ENCODE measurements at regions not wholly inside any gene's neighbourhood (a gene's known extent, or its start where the extent isn't known, plus 50 kb on each side); places are given as distances from the start of the nearest gene placed in this dataset.

GRCh38 chr4:19329077-19329476 lies 922.6 kb upstream of the SLIT2 start:
- no peak for DNase-seq (ENCODE audit: low read depth in 3 of 3)

GRCh38 chr4:19327364-19327763 lies 924.3 kb upstream of the SLIT2 start:
- no peak for DNase-seq (ENCODE audit: low read depth in 3 of 3)

GRCh38 chr4:19324184-19324583 lies 927.5 kb upstream of the SLIT2 start:
- DNase-seq (ENCODE audit: low read depth in 3 of 3), result no peak

GRCh38 chr4:19319607-19320006 lies 932.1 kb upstream of the SLIT2 start:
- no peak for DNase-seq (ENCODE audit: low read depth in 3 of 3)

GRCh38 chr4:19317377-19317776 lies 934.3 kb upstream of the SLIT2 start:
- no peak for DNase-seq (ENCODE audit: low read depth in 3 of 3)

GRCh38 chr4:19314116-19314515 lies 937.6 kb upstream of the SLIT2 start:
- no peak for DNase-seq (ENCODE audit: low read depth in 3 of 3)

- DNase-seq (ENCODE audit: low read depth in 3 of 3), result no peak
These were observed 942.3 kb upstream of the SLIT2 start for GRCh38 chr4:19309378-19309777.

GRCh38 chr4:19304028-19304427 lies 947.7 kb upstream of the SLIT2 start:
- DNase-seq (ENCODE audit: low read depth in 3 of 3), result no peak

- DNase-seq (ENCODE audit: low read depth in 3 of 3), result no peak
These were observed 950.2 kb upstream of the SLIT2 start for GRCh38 chr4:19301527-19301926.

- no peak for DNase-seq (ENCODE audit: low read depth in 3 of 3)
These were observed 951.5 kb upstream of the SLIT2 start for GRCh38 chr4:19300213-19300612.

- DNase-seq (ENCODE audit: low read depth in 3 of 3), result no peak
These were observed 952.7 kb upstream of the SLIT2 start for GRCh38 chr4:19298998-19299397.

- DNase-seq (ENCODE audit: low read depth in 3 of 3), result no peak
These were observed 957.9 kb upstream of the SLIT2 start for GRCh38 chr4:19293781-19294180.

GRCh38 chr4:19293080-19293479 lies 958.6 kb upstream of the SLIT2 start:
- DNase-seq (ENCODE audit: low read depth in 3 of 3), result no peak

GRCh38 chr4:19286924-19287323 lies 964.8 kb upstream of the SLIT2 start:
- DNase-seq (ENCODE audit: low read depth in 3 of 3), result no peak

- DNase-seq (ENCODE audit: low read depth in 3 of 3), result no peak
These were observed 966.6 kb upstream of the SLIT2 start for GRCh38 chr4:19285146-19285545.

- DNase-seq (ENCODE audit: low read depth in 3 of 3), result no peak
These were observed 973.0 kb upstream of the SLIT2 start for GRCh38 chr4:19278665-19279064.

GRCh38 chr4:19266566-19266965 lies 985.1 kb upstream of the SLIT2 start:
- DNase-seq (ENCODE audit: low read depth in 3 of 3), result no peak

GRCh38 chr4:19262467-19262866 lies 989.2 kb upstream of the SLIT2 start:
- DNase-seq (ENCODE audit: low read depth in 3 of 3), result no peak

- no peak for DNase-seq (ENCODE audit: low read depth in 3 of 3)
These were observed 991.4 kb upstream of the SLIT2 start for GRCh38 chr4:19260346-19260745.

- no peak for DNase-seq (ENCODE audit: low read depth in 3 of 3)
These were observed 991.8 kb upstream of the SLIT2 start for GRCh38 chr4:19259920-19260319.

- DNase-seq (ENCODE audit: low read depth in 3 of 3), result no peak
These were observed 994.9 kb upstream of the SLIT2 start for GRCh38 chr4:19256823-19257222.

GRCh38 chr4:19254486-19254885 lies 997.2 kb upstream of the SLIT2 start:
- DNase-seq (ENCODE audit: low read depth in 3 of 3), result no peak

- DNase-seq (ENCODE audit: low read depth in 3 of 3), result no peak
These were observed 1003.7 kb upstream of the SLIT2 start for GRCh38 chr4:19248023-19248422.

GRCh38 chr4:19241895-19242294 lies 1009.8 kb upstream of the SLIT2 start:
- DNase-seq (ENCODE audit: low read depth in 3 of 3), result no peak

GRCh38 chr4:19239565-19239964 lies 1012.1 kb upstream of the SLIT2 start:
- DNase-seq (ENCODE audit: low read depth in 3 of 3), result no peak

Measured in stimulated activated CD4-positive, alpha-beta T cell treated with anti-CD3 and anti-CD28 coated beads, TNF-alpha, amount 100 ng/mL, for 48 hours (primary cell).